Ishikawa (cell line): ENCODE measurements at regions not wholly inside any gene's neighbourhood (a gene's known extent, or its start where the extent isn't known, plus 50 kb on each side); places are given as distances from the start of the nearest gene placed in this dataset.

Experiments used
- CEBPB ChIP-seq: IDR thresholded peaks from 2 replicates; pipeline ENCODE4 v1.6.1; 2012
- CREB1 ChIP-seq: IDR thresholded peaks from 2 replicates; pipeline ENCODE4 v1.6.1; 2012; ENCODE audit warnings: low read depth
- EGR1 ChIP-seq: IDR thresholded peaks from 2 replicates; pipeline ENCODE4 v1.6.1; 2012
- EP300 ChIP-seq: IDR thresholded peaks from 2 replicates; pipeline ENCODE4 v1.6.1; 2012; ENCODE audit warnings: borderline replicate concordance
- NFIC ChIP-seq: IDR thresholded peaks from 2 replicates; pipeline ENCODE4 v1.6.1; 2012
- RAD21 ChIP-seq: IDR thresholded peaks from 2 replicates; pipeline ENCODE4 v1.6.1; 2012; ENCODE audit warnings: low read depth
- REST ChIP-seq: IDR thresholded peaks from 2 replicates; pipeline ENCODE4 v1.6.1; 2012; ENCODE audit warnings: low read depth, mild to moderate bottlenecking
- TAF1 ChIP-seq: IDR thresholded peaks from 2 replicates; pipeline ENCODE4 v1.6.1; 2012; ENCODE audit warnings: low read depth, mild to moderate bottlenecking
- TCF12 ChIP-seq: IDR thresholded peaks from 2 replicates; pipeline ENCODE4 v1.6.1; 2012; ENCODE audit warnings: low read depth
- TEAD4 ChIP-seq: IDR thresholded peaks from 2 replicates; pipeline ENCODE4 v1.6.1; 2012
- YY1 ChIP-seq: IDR thresholded peaks from 2 replicates; pipeline ENCODE4 v1.6.1; 2012; ENCODE audit warnings: low read depth
- ZBTB7A ChIP-seq: IDR thresholded peaks from 2 replicates; pipeline ENCODE4 v1.6.1; 2012; ENCODE audit warnings: low read depth
- TF ChIP-seq, protein P1 (sequence below): IDR thresholded peaks from 2 replicates; pipeline ENCODE4 v1.6.1; 2012
- TF ChIP-seq, protein P2 (sequence below): IDR thresholded peaks from 2 replicates; pipeline ENCODE4 v1.6.1; 2012

GRCh38 chr10:2728087-2728486, 339.3 kb upstream of the PFKP start:
- no peak for TF ChIP-seq CEBPB
- TF ChIP-seq YY1 = no peak
- TF ChIP-seq CREB1 = no peak
- TF ChIP-seq, protein P1, sequence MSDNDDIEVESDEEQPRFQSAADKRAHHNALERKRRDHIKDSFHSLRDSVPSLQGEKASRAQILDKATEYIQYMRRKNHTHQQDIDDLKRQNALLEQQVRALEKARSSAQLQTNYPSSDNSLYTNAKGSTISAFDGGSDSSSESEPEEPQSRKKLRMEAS = no peak
- TF ChIP-seq ZBTB7A = no peak
- TF ChIP-seq EP300 = no peak
- TF ChIP-seq RAD21 = no peak
- TF ChIP-seq TCF12 = no peak
- TF ChIP-seq REST = no peak
- no peak for TF ChIP-seq NFIC
- TF ChIP-seq, protein P2, sequence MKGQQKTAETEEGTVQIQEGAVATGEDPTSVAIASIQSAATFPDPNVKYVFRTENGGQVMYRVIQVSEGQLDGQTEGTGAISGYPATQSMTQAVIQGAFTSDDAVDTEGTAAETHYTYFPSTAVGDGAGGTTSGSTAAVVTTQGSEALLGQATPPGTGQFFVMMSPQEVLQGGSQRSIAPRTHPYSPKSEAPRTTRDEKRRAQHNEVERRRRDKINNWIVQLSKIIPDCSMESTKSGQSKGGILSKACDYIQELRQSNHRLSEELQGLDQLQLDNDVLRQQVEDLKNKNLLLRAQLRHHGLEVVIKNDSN = no peak
- TF ChIP-seq TEAD4 = no peak
- no peak for TF ChIP-seq TAF1
- TF ChIP-seq EGR1 = no peak
